ENCODE measurements at regions not wholly inside any gene's neighbourhood (a gene's known extent, or its start where the extent isn't known, plus 50 kb on each side); places are given as distances from the start of the nearest gene placed in this dataset.

GRCh38 chr12:13282861-13283260 lies 86.3 kb downstream of the EMP1 start:
- TF ChIP-seq BHLHE40 (IDR thresholded peaks at IDR 0.05; ENCODE audit: borderline replicate concordance): no peak
- TF ChIP-seq LEF1 (IDR thresholded peaks at IDR 0.05; ENCODE audit: borderline replicate concordance): no peak
- no peak for TF ChIP-seq SP1 (IDR thresholded peaks at IDR 0.05)
- no peak for TF ChIP-seq TARDBP (IDR thresholded peaks at IDR 0.05)
- TF ChIP-seq ELF4 (IDR thresholded peaks at IDR 0.05): no peak
- TF ChIP-seq HDGF (IDR thresholded peaks at IDR 0.05; ENCODE audit: borderline replicate concordance): no peak
- no peak for TF ChIP-seq FOXK2 (IDR thresholded peaks at IDR 0.05)
- no peak for TF ChIP-seq FOXM1 (IDR thresholded peaks at IDR 0.05; ENCODE audit: borderline replicate concordance)
- TF ChIP-seq L3MBTL2 (conservative IDR thresholded peaks at IDR 0.05): no peak
- no peak for TF ChIP-seq SUZ12 (IDR thresholded peaks at IDR 0.05)
- TF ChIP-seq ZNF384 (IDR thresholded peaks at IDR 0.05): no peak
- no peak for TF ChIP-seq NFRKB (IDR thresholded peaks at IDR 0.05)

All from HEK293T (cell line).